ENCODE measurements at regions not wholly inside any gene's neighbourhood (a gene's known extent, or its start where the extent isn't known, plus 50 kb on each side); places are given as distances from the start of the nearest gene placed in this dataset.

GRCh38 chr3:24829629-24830229, 335.1 kb upstream of the THRB start:
- H3K27ac ChIP-seq (replicated peaks) = no peak overlapping the region

GRCh38 chr3:24830230-24831152, 335.8 kb upstream of the THRB start:
- Histone ChIP-seq H3K27me3 (ENCODE audit: insufficient read depth, poor library complexity, severe bottlenecking) (peaks cover 16% of the 10 kb centered on the region), H3K4me3 (replicated peaks; ENCODE audit: insufficient read depth, low read length) (no peak overlapping the region), H3K27ac (replicated peaks) (no peak overlapping the region)
- no peak for DNase-seq (ENCODE audit: low read depth in 1 of 2, low spot score in 1 of 2)
- no peak for TF ChIP-seq GABPA (IDR thresholded peaks at IDR 0.05; ENCODE audit: low read depth)
- TF ChIP-seq CTCF (IDR thresholded peaks at IDR 0.05; ENCODE audit: insufficient read depth, low read length) = no peak

More at GRCh38 chr3:24829629-24830229, 335.1 kb upstream of the THRB start:
- peaks cover 16% of the 10 kb centered on the region for H3K27me3 ChIP-seq (ENCODE audit: insufficient read depth, poor library complexity, severe bottlenecking)
- H3K4me3 ChIP-seq (replicated peaks; ENCODE audit: insufficient read depth, low read length) = no peak overlapping the region
- DNase-seq (ENCODE audit: low read depth in 1 of 2, low spot score in 1 of 2) = no peak
- TF ChIP-seq GABPA (IDR thresholded peaks at IDR 0.05; ENCODE audit: low read depth) = no peak
- no peak for TF ChIP-seq SPI1 (IDR thresholded peaks at IDR 0.05; ENCODE audit: borderline replicate concordance, low read depth)
- TF ChIP-seq POLR2AphosphoS5 (IDR thresholded peaks at IDR 0.05; ENCODE audit: low read depth) = no peak
- TF ChIP-seq REST (IDR thresholded peaks at IDR 0.05; ENCODE audit: insufficient replicate concordance, low read depth) = no peak
- no peak for TF ChIP-seq CTCF (IDR thresholded peaks at IDR 0.05; ENCODE audit: insufficient read depth, low read length)

DNA sequence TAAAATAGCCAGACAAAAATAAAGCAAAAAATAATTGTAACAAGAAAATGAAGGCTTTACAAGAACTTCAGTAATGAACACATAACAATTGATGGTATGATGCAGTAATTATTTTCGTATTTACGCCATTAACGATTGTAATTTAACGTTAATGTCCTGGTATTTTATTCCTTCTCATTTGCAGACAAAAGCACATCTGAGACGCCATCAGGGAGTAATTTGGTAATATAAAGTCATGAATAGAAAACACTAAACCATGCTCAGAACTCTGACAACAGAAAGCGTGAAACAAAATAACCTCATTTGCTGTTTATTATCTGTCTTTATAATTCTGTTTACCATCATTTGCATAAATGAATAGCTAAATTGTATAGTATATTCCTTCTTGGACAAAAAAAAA, 336.6 kb upstream of the THRB start:
- H3K27me3 ChIP-seq (ENCODE audit: insufficient read depth, poor library complexity, severe bottlenecking) = peaks cover 16% of the 10 kb centered on the region
- H3K4me3 ChIP-seq (replicated peaks; ENCODE audit: insufficient read depth, low read length) = no peak overlapping the region

More for the DNA sequence above, 336.6 kb upstream of the THRB start:
- no peak for DNase-seq (ENCODE audit: low read depth in 1 of 2, low spot score in 1 of 2)
- H3K27ac ChIP-seq (replicated peaks) = no peak overlapping the region
- TF ChIP-seq REST (IDR thresholded peaks at IDR 0.05; ENCODE audit: insufficient replicate concordance, low read depth) = no peak
- no peak for TF ChIP-seq CTCF (IDR thresholded peaks at IDR 0.05; ENCODE audit: insufficient read depth, low read length)
- TF ChIP-seq POLR2AphosphoS5 (IDR thresholded peaks at IDR 0.05; ENCODE audit: low read depth) = no peak
- no peak for TF ChIP-seq SPI1 (IDR thresholded peaks at IDR 0.05; ENCODE audit: borderline replicate concordance, low read depth)
- no peak for TF ChIP-seq GABPA (IDR thresholded peaks at IDR 0.05; ENCODE audit: low read depth)
